ENCODE measurements at regions not wholly inside any gene's neighbourhood (a gene's known extent, or its start where the extent isn't known, plus 50 kb on each side); places are given as distances from the start of the nearest gene placed in this dataset.

- no peak for DNase-seq (ENCODE audit: low read depth, low spot score)
- Histone ChIP-seq H3K27me3 (replicated peaks in 1 of 2; ENCODE audit: control insufficient read depth in 2 of 2, insufficient read depth in 2 of 2, low read length in 1 of 2) (no peaks in the 10 kb centered on the region), H4K20me1 (ENCODE audit: control insufficient read depth, insufficient read depth) (no peaks in the 10 kb centered on the region), H3K4me3 (no peak overlapping the region), H3K4me1 (ENCODE audit: control insufficient read depth, insufficient read depth, low read length) (peaks cover 13% of the 10 kb centered on the region), H3K4me2 (ENCODE audit: control insufficient read depth, insufficient read depth) (peak overlapping the region; percentile 60; the same call in 1 of the 2 replicates), H3K79me2 (ENCODE audit: control insufficient read depth, insufficient read depth, low read length) (no peaks in the 10 kb centered on the region), H3K36me3 (ENCODE audit: control insufficient read depth in 2 of 2, insufficient read depth in 2 of 2, low read length in 1 of 2) (no peaks in the 10 kb centered on the region), H2AFZ (ENCODE audit: control insufficient read depth, low read depth, low read length) (no peak overlapping the region), H3K9ac (ENCODE audit: control insufficient read depth, insufficient read depth, low read length) (no peak overlapping the region), H3K9me3 (replicated peaks; ENCODE audit: control insufficient read depth, insufficient read depth, low read length) (no peaks in the 10 kb centered on the region), H3K27ac (ENCODE audit: control insufficient read depth, insufficient read depth) (no peak overlapping the region)
- intact Hi-C loops (cut with micrococcal nuclease; ENCODE audit: unreplicated experiment), result no loop called here
- RAD21 ChIA-PET (ENCODE audit: unreplicated experiment), result interaction anchor here (1.2 kb wide), 1 partner anchor 10 kb away, joined by 3 read pairs; no protein-coding TSS in a partner anchor
- no peak for ATAC-seq
- POLR2A ChIA-PET, result no interaction called here
- FAIRE-seq, result peak; percentile 56
- BruUV-seq (replicated peaks), result no TSS peak
- CTCF ChIA-PET, result interaction anchor here (0.8 to 1.4 kb wide), 2 partner anchors 144 to 249 kb away, joined by 4 to 5 read pairs; no protein-coding TSS in a partner anchor
- SMC1A ChIA-PET (ENCODE audit: uncharacterized antibody, unreplicated experiment), result interaction anchor here (1.1 kb wide), 1 partner anchor 54 kb away, joined by 4 read pairs; no protein-coding TSS in a partner anchor
- in situ Hi-C loops (cut with MboI), result no loop called here
- WGBS (ENCODE audit: insufficient coverage, insufficient replicate concordance, low lambda C conversion rate, missing lambda C conversion rate), result 12% methylated on average over 3 of the region's 3 CpGs
- TF ChIP-seq, protein P1, sequence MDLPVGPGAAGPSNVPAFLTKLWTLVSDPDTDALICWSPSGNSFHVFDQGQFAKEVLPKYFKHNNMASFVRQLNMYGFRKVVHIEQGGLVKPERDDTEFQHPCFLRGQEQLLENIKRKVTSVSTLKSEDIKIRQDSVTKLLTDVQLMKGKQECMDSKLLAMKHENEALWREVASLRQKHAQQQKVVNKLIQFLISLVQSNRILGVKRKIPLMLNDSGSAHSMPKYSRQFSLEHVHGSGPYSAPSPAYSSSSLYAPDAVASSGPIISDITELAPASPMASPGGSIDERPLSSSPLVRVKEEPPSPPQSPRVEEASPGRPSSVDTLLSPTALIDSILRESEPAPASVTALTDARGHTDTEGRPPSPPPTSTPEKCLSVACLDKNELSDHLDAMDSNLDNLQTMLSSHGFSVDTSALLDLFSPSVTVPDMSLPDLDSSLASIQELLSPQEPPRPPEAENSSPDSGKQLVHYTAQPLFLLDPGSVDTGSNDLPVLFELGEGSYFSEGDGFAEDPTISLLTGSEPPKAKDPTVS (IDR thresholded peaks at IDR 0.05; ENCODE audit: low read depth, low read length), result no peak
- TF ChIP-seq RB1 (IDR thresholded peaks at IDR 0.05; ENCODE audit: borderline replicate concordance) (no peak), NFYA (IDR thresholded peaks at IDR 0.05; ENCODE audit: borderline replicate concordance, low read depth, low read length) (no peak), YBX1 (IDR thresholded peaks at IDR 0.05) (no peak), PAX8 (IDR thresholded peaks at IDR 0.05) (no peak), TCF12 (IDR thresholded peaks at IDR 0.05; ENCODE audit: low read depth, low read length) (no peak), SIN3A (IDR thresholded peaks at IDR 0.05; ENCODE audit: low read depth, low read length) (no peak), STAT3 (IDR thresholded peaks at IDR 0.05; ENCODE audit: low read depth, low read length) (no peak)
Observed at GRCh38 chr6:33915134-33915533, 111.3 kb upstream of the MLN start.
